ENCODE measurements at regions not wholly inside any gene's neighbourhood (a gene's known extent, or its start where the extent isn't known, plus 50 kb on each side); places are given as distances from the start of the nearest gene placed in this dataset.

DNA sequence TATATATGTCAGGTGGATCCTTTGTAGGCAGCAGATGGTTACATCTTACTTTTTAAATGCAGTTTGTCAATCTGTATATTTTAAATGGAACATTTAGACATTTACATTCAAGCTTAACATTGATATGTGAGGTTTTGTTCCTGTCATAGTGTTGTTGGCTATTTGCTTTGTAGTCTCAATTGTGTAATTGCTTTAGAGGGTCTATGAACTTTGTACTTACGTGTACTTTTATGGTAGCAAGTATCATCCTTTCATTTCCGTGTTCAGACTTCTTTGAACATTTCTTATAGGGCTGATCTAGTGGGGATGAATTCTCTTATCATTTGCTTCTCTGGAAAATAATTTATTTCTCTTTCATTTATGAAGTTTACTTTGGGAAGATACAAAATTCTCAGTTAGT lies 656.0 kb downstream of the OTOL1 start:
- in situ Hi-C loops (cut with HindIII; ENCODE audit: low sequenced_read_pairs), result no loop called here
- DNase-seq (ENCODE audit: low read depth), result no peak
- H3K4me3 ChIP-seq (ENCODE audit: low read depth, low read length), result no peak overlapping the region
- TF ChIP-seq, protein P1, sequence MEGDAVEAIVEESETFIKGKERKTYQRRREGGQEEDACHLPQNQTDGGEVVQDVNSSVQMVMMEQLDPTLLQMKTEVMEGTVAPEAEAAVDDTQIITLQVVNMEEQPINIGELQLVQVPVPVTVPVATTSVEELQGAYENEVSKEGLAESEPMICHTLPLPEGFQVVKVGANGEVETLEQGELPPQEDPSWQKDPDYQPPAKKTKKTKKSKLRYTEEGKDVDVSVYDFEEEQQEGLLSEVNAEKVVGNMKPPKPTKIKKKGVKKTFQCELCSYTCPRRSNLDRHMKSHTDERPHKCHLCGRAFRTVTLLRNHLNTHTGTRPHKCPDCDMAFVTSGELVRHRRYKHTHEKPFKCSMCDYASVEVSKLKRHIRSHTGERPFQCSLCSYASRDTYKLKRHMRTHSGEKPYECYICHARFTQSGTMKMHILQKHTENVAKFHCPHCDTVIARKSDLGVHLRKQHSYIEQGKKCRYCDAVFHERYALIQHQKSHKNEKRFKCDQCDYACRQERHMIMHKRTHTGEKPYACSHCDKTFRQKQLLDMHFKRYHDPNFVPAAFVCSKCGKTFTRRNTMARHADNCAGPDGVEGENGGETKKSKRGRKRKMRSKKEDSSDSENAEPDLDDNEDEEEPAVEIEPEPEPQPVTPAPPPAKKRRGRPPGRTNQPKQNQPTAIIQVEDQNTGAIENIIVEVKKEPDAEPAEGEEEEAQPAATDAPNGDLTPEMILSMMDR (IDR thresholded peaks at IDR 0.05; ENCODE audit: low read depth, low read length, missing control alignments), result no peak

DNA sequence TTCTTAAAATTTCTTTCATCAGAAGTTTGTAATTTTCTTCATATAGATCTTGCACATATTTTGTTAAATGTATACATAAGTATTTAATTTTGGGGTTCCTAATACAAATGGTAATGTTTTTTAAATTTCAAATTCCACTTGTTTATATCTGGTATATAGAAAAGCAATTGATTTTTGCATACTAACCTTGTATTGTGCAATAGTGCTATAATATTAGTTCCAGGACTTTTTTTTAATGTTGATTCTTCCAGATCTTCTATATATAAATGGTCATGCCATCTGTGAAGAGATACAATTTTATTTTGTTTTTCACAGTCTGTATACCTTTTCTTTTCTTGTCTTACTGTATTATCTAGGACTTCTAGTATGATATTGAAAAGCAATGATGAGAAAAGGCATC lies 665.0 kb downstream of the OTOL1 start:
- in situ Hi-C loops (cut with HindIII; ENCODE audit: low sequenced_read_pairs), result no loop called here
- H3K4me3 ChIP-seq (ENCODE audit: low read depth, low read length), result no peak overlapping the region
- no peak for DNase-seq (ENCODE audit: low read depth)
- TF ChIP-seq, protein P1 (IDR thresholded peaks at IDR 0.05; ENCODE audit: low read depth, low read length, missing control alignments), result no peak

DNA sequence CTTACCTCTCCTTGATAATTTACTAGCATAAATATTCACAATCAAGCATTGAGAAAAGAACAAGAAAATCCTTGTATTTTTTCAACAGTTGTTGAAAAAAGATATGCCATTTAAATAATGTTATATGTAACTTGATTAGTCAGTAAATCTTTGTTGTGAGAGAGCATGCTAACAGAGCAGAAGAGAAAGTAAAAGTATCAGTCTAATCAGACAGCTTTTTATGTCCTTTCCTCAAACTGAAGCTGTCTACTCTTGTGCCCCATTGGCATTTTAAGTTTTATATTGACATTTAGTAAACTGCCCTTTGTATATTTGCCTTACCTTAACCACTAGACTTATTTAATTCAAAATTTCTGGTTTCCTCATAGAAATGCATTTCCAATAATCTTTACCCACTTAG lies 668.7 kb downstream of the OTOL1 start:
- H3K4me3 ChIP-seq (ENCODE audit: low read depth, low read length), result no peak overlapping the region
- in situ Hi-C loops (cut with HindIII; ENCODE audit: low sequenced_read_pairs), result no loop called here
- no peak for DNase-seq (ENCODE audit: low read depth)
- TF ChIP-seq, protein P1 (IDR thresholded peaks at IDR 0.05; ENCODE audit: low read depth, low read length, missing control alignments), result no peak

DNA sequence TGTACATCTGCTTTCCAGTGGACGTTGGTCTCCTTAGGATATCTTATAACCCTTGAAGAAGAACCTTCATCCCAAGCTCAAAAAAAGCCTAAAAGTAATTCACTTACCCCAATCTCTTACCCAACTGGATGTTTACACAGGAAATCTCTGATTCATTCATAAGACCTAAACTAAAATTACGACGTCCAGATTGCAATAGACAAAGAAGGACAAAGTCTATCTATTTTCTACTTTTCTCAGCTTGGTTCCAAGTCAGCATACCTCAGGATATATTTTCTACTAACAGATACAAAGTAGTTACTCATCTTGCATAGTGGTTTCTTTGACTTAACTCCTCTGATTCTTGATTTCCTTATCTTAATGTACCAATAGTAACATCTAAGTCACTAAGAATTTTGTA lies 669.9 kb downstream of the OTOL1 start:
- DNase-seq (ENCODE audit: low read depth), result no peak
- in situ Hi-C loops (cut with HindIII; ENCODE audit: low sequenced_read_pairs), result no loop called here
- H3K4me3 ChIP-seq (ENCODE audit: low read depth, low read length), result no peak overlapping the region
- TF ChIP-seq, protein P1 (IDR thresholded peaks at IDR 0.05; ENCODE audit: low read depth, low read length, missing control alignments), result no peak

DNA sequence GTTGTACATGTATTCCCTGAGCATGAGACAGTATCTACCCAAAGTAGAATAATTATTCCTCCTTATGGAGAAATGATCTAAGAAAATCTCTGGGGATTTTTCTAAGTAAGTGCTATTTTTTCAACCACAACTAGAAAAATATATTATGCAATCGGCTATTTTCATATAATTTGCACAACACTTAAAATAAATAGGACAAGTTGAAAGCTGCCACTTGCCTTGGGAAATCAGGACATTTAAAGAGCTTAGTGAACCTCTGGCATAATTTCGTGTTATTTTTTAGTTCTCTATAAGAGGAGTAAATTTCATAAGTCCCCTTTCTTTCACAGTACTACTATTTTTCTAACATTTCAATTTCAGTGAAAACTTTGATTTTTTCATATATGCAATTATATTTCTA lies 672.1 kb downstream of the OTOL1 start:
- no peak for DNase-seq (ENCODE audit: low read depth)
- TF ChIP-seq, protein P1 (IDR thresholded peaks at IDR 0.05; ENCODE audit: low read depth, low read length, missing control alignments), result no peak
- in situ Hi-C loops (cut with HindIII; ENCODE audit: low sequenced_read_pairs), result no loop called here

DNA sequence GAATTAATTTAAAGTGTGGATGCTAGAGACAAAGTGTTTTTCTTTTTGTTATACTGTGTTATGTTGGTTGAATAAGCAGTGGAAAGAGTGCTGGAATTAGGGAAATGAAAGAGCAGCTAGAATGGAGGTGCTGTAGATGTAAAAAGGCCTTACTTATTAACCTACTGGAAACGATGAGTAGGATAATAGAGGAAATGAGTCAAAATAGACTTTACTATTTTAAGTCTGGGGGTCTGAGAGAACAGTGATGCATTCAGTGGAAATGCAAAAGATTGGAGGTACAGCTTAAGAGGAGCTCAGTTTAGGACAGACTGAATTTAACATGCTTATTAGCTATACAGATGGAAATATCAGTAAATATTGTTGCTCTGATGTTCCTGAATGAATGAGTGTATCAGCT lies 674.0 kb downstream of the OTOL1 start:
- H3K4me3 ChIP-seq (ENCODE audit: low read depth, low read length), result no peak overlapping the region
- in situ Hi-C loops (cut with HindIII; ENCODE audit: low sequenced_read_pairs), result no loop called here
- DNase-seq (ENCODE audit: low read depth), result no peak
- TF ChIP-seq, protein P1 (IDR thresholded peaks at IDR 0.05; ENCODE audit: low read depth, low read length, missing control alignments), result no peak

More for the DNA sequence above, 672.1 kb downstream of the OTOL1 start:
- no peak overlapping the region for H3K4me3 ChIP-seq (ENCODE audit: low read depth, low read length)

DNA sequence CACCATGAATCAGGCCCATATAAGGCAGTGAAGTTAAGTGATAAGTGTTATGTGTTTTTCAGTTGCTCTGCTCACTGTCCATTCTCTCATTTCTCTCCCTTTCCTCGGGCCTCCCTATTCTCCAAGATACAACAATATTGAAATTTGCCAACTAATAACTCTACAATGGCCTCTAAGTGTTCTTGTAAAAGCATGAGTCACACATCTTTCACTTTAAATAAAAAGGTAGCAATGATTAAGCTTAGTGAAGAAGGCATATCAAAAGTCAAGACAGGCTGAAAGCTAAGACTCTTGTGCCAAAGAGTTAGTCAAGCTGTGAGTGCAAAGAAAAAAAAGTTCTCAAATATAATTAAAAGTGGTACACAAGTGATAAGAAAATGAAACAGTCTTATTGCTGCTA lies 675.4 kb downstream of the OTOL1 start:
- no peak overlapping the region for H3K4me3 ChIP-seq (ENCODE audit: low read depth, low read length)
- in situ Hi-C loops (cut with HindIII; ENCODE audit: low sequenced_read_pairs), result no loop called here
- TF ChIP-seq, protein P1 (IDR thresholded peaks at IDR 0.05; ENCODE audit: low read depth, low read length, missing control alignments), result no peak
- no peak for DNase-seq (ENCODE audit: low read depth)
